ENCODE measurements at regions not wholly inside any gene's neighbourhood (a gene's known extent, or its start where the extent isn't known, plus 50 kb on each side); places are given as distances from the start of the nearest gene placed in this dataset.

DNA sequence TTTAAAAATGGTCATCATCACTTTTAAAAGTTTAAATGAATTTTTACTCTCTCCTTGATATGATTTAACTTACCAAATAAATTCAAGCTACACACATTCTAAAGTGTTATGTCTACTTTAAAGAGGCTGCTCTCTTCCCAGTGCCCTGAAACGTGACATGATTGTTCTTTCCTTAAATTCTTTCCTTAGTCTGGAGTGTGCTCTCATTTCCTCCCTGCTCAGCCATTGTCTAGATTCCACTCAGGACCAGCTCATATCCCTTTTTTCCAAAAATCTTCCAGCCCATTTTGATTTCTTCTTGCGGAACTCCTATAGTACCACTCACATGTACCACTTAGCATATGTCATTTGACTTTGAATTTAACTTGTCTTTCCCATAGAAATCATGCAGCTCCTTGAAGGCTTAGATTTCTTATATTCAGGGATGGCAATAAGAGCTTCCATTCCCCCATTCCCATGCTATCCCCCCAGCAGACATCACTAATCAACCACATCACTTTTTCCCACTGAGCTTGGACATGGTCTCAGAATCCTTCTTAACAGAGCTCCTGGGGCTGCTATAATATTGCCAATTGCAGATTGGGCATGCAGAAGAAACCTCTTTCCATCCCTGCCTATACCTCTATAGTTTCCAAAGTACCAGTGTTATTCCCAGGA is 54.7 kb upstream of the ITPKB start:
- no peak overlapping the region for H3K4me3 ChIP-seq (ENCODE audit: low read length)
- no peak for DNase-seq (ENCODE audit: low read depth)
- TF ChIP-seq, protein P1, sequence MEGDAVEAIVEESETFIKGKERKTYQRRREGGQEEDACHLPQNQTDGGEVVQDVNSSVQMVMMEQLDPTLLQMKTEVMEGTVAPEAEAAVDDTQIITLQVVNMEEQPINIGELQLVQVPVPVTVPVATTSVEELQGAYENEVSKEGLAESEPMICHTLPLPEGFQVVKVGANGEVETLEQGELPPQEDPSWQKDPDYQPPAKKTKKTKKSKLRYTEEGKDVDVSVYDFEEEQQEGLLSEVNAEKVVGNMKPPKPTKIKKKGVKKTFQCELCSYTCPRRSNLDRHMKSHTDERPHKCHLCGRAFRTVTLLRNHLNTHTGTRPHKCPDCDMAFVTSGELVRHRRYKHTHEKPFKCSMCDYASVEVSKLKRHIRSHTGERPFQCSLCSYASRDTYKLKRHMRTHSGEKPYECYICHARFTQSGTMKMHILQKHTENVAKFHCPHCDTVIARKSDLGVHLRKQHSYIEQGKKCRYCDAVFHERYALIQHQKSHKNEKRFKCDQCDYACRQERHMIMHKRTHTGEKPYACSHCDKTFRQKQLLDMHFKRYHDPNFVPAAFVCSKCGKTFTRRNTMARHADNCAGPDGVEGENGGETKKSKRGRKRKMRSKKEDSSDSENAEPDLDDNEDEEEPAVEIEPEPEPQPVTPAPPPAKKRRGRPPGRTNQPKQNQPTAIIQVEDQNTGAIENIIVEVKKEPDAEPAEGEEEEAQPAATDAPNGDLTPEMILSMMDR (conservative IDR thresholded peaks at IDR 0.05; ENCODE audit: low read depth, low read length), result no peak

DNA sequence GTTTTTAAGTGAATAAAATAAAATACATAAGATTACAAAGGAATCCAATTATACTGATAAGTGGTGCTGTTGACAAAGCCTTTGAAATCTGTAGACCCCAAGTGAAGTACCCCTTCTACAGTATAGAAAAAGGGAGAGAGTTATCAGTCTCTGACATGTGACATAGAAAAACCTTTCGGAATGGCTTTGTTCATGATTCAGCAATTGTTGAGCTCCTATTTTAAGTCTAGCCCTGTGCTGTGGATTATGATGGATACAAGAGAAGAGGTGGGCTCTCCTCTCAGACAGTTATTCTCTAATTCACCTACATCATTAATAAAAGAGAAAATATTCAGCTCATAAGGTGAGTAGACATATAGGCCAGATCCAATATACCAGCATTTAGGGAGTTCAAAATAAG is 53.3 kb upstream of the ITPKB start:
- TF ChIP-seq, protein P1 (conservative IDR thresholded peaks at IDR 0.05; ENCODE audit: low read depth, low read length), result no peak
- DNase-seq (ENCODE audit: low read depth), result no peak
- no peak overlapping the region for H3K4me3 ChIP-seq (ENCODE audit: low read length)

DNA sequence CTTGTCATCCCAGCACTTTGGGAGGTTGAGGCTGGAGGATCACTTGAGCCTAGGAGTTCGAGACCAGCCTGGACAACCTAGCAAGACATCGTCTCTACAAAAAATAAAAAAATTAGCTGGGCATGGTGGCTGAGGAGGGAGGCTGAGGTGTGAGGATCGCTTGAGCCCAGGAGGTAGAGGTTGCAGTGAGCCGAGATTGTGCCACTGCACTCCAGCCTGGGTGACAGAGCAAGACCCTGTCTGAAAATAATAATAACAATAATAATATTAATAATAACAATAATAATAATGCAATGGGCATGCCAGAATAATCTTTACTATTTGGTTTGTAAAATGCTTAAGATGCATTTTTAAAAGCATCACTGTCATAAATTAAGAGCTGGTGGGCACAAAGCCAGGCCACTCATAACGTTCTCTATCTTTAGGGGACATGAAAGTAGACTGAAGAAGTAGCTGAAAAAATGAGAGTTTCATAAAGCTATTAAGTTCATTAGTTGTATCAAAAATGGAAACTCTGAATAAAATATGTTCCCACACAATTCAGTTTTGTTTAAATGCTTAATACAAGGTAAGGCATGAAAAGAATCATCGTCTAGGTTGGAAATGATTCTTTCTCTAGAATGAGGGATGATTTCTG is 51.6 kb upstream of the ITPKB start:
- H3K4me3 ChIP-seq (ENCODE audit: low read length), result no peak overlapping the region
- TF ChIP-seq, protein P1 (conservative IDR thresholded peaks at IDR 0.05; ENCODE audit: low read depth, low read length), result no peak
- no peak for DNase-seq (ENCODE audit: low read depth)

DNA sequence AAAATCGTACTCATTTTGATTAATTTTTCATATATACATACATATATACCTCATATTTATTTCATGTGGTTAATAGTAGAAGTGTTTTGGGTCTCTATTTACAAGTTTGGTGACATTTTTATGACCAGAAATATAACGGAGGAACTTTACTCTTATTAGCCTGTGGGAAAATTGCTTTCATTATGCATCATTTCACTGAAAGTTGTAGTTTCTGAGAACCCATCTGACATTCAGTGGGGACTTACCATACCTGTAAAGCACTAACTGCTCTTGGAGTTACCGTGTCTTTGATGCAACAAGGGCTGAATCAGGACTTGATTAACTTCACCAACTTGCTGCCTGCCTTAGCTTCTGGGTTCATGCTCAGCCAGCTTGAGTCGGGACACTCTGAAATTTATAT is 49.9 kb upstream of the ITPKB start:
- no peak for DNase-seq (ENCODE audit: low read depth)
- TF ChIP-seq, protein P1 (conservative IDR thresholded peaks at IDR 0.05; ENCODE audit: low read depth, low read length), result no peak

More for the DNA sequence above, 49.9 kb upstream of the ITPKB start:
- no peak overlapping the region for H3K4me3 ChIP-seq (ENCODE audit: low read length)

All from retinal pigment epithelial cell (primary cell).